ENCODE measurements at regions not wholly inside any gene's neighbourhood (a gene's known extent, or its start where the extent isn't known, plus 50 kb on each side); places are given as distances from the start of the nearest gene placed in this dataset.

DNA sequence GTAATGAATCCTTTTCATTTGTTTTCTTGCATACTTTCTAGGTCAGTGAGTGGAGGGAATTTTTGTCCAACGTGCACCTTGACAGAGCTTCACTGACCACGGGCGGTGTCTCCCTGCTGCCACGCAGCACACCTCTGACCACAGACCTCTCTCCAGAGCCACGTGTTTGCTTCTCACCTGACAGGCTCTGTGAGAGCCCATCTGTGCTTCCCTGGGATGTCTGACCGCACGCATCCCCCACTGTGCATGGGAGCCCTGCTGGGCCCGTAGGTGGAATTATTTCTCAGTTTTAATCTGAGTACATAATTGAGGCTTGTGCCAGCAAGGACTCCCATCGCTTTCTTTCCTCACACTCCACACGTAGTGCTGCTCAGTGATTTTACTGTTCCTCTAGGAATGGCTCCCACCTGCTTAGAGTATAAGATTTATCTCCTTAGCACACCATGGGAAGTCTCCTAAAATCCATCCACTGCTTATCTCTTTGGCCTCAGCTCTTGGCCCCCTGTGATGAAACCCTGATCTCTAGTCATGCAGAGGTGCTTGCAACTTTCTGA, 482.6 kb downstream of the TSN start:
- ATAC-seq, result no peak

DNA sequence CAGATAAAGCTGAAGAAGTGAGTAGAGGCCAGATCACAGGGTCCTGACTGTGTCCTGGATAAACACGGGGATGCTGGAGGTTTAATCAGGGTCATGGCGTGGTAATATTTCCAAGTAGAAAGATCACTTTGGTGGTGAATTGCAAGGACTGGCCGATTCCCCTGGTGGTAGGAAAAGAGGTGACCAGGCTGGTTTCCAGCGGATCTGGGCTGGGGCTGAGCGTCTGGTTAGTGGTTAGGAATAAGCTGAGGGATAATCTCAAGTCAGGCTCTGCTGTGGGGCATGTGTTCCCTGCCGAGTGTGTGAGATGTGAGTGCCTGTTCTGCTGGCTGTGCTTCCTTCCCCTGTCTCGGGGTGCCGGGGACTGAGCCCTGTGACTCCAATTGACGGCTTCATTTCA, 484.0 kb downstream of the TSN start:
- no peak for ATAC-seq

DNA sequence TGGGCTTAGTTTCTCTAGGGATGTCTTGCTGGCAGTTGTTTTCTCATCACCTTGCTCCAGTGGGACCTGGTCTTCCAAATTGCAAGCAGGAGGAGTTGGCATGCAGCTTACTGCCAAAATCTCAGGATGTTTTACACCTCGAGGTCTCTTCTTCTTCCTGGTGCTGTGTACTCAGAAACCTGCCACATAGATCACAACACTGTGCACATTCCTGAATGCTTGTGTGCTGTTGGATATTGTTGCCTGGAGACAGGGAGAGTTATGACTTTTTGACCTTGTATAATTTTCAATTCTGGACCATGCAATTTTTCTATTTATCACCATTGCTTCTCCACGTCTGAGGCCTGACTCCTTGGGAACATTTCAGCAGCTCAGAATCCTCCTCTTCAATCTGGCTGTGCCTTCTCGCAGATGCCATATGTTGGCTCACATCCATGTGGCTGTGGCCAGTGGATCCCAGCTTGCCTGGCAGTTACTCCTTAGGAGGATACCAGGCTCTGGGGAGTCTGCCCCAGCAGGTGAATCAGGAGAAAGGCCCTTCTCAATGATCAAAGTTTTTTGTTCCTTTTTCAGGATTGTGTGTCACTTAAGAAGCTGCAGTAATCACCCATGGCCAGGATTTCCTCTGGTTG, 489.3 kb downstream of the TSN start:
- ATAC-seq, result no peak

DNA sequence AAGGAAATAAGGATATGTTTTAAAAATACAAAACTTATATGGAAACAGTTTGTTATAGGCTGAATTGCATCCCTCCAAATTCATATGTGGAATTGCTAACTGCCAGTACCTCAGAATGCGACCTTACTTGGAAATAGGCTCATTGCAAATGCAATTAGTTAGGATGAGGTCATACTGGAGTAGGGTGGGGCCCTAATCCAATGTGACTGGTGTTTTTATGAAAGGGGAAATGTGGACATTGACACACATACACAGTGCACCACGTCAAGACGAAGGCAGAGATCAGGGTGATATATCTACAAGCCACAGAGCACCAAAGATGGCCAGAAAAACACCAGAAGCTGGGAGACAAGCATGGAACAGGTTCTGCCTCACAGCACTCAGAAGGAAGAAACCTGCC, 494.2 kb downstream of the TSN start:
- ATAC-seq, result no peak

DNA sequence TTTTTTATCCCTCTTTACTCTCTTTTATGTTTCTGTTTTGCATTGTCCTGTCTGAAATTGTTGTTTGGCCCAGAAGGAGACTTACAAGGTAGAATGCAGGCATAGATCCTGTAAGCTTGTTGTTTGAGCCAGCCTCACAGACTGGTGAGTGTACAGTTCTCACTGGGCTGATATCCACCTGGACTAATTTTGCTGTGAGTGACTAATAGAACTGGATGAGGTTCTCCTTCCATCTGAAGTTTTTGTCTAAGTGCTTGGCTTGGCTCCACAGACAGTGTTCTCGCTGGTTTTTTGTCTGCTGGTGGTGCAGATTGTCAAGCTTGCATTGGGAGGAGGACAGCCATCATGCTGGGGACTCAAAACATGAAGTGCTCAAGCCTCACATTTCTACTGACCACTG, 495.7 kb downstream of the TSN start:
- ATAC-seq, result no peak

DNA sequence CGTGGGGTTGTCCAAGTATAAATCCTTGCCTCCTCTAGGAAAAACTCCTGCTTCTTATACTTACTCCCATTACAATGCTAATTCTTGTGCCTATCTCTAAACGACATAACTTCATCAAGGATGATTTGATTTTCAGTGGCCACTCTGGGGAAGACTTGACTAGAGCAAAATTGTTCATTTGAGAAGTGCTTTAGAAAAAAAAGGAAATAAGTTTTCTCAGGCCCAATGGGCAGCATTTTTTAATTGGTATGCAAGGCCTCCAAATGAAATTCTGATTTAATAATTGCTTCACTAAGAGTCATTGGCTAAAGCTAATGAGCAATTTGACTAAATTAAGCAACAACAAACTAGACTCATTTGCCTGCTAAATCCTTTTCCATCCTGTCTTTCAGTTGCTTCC, 496.1 kb downstream of the TSN start:
- ATAC-seq, result no peak

DNA sequence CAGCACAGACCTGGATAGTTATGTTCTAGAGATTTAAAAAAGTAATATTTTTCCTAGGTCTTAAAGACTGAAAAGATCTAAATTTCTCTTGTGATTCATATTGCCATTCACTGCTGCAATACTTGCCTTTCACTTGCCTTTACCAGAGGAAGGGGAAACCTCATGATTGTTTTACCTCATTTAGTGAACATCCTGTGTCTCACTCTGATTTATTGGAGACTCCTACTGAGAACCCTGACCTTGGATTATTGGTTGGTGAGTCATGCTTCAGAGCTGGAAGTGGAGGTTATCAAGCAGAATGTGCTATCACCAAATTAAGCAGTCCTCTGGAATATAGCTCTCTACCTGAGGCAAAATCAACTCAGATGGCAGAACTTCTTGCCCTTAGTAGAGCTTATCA, 500.5 kb downstream of the TSN start:
- ATAC-seq, result no peak

DNA sequence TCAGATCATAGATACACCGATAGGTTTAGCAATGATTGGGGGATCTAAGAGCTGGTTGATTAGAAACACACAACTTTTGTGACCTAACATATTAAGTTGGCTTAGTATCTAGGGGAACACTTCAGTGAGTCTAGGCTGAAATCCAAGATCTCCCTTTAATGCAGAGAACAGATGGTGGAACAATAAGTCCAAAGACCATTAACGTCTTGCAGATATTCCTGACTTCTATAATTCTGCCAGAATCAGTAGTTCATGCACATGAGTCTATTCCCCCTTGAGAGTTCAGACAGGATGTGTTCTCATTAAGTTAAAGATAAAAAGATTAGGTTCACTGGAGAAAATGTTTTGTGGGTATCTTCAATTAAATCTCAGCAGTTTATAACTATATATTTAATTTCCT, 506.5 kb downstream of the TSN start:
- ATAC-seq, result no peak

DNA sequence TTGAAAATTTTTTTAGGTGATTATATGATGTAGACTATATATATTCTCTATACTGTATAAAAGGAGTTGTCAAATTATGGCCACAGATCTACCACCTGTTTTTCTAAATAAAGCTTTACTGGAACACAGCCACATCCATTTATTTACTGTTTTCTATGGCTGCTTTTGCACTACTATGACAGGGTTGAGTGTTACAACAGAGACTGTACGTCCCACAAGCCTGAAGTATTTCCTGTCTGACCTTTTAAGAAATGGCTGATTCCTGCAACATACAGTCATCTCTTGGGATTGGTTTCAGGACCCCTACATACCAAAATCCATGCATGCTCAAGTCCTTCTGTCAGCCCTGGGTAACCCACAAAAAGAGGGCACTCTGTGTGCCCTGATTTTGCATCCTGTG, 508.3 kb downstream of the TSN start:
- ATAC-seq, result no peak

DNA sequence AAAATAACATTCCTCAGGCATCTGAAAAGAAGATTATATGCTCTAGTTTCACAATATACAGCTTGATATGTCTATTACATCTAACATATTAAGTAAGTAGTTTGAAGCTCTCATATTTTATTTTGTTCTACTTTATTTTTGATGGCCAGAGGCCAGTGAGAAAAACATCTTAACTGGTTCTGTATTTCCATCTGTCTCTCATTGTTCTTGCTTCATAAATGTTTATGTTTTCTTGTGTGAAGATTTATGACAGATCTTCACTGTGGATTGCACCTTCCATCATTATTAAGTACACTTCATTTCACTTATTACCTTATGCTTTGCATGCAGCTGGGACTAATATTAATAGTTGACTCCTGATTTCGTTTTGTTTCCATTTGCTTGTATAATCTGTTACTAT, 511.2 kb downstream of the TSN start:
- no peak for ATAC-seq

DNA sequence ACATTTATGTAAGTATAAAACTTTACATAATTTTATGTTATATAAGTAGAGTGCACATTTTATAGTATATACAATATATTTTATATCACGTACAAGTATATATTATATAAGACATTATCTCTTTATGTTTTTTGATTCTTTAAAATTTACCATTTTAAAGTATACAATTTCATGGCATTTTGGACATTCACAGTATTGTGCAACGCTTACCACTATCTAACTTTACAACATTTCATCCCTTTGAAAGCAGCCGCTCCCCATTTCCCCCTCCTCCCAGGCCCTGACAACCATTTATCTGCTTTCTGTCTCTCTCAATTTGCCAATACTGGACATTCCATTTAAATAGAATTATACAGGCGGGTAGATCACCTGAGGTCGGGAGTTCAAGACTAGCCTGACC, 512.5 kb downstream of the TSN start:
- ATAC-seq, result no peak

DNA sequence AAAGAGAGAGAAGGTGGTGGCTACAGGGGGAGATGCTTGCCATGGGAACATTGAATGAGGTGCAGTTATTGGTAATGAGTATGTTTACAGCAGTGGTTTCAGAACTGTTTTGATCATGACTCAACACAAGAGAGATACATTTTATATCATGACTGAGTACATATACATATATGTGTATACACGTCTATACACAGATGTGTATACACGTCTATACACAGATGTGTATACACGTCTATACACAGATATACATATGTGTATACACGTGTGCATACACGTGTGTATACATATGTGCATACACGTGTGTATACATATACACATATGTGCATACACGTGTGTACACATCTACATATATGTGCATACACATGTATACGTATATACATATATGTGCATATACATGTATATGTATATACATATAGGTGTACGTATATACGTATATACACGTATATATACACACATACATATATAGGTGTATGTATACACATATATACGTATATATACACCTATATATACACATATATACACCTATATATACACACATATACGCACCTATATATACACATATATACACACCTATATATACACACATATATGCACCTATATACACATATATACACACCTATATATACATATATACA, 518.5 kb downstream of the TSN start:
- no peak for ATAC-seq

DNA sequence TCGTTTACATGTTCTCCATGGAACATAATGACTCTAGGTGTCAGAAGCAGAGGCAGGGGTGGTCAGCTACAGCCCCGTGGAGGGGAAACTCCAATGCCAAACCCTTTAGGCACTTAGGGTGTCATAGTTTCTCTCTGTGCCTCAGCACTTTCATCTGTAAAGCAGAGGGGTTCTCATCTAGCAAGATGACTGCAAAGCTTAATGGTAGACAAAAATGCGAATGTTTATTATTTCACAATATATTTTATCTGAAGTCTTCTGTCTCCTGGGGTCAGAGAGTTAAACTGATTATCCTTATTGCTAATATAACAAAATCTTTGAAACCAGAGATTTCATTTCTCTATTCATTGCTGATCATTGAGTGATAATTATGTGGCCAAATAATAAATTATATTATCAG, 522.5 kb downstream of the TSN start:
- ATAC-seq, result no peak

DNA sequence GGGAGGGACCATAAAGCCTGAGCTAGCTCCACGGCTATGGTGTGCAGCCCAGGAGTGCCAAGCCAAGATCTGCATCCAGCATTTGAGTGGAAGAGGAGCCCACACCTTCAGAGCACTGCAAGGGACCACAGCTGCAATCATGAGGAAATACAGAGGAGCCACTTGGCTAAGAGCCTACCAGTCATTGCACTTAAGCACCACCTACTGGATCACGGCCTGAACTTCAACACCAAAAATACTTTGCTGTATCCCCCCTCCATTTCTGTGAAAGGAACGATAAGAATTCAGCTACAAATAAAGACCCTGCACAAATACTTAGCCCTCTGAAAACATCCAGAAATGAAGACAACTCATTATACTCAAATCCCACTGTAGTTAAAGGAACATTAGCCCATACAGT, 545.3 kb downstream of the TSN start:
- no peak for ATAC-seq

DNA sequence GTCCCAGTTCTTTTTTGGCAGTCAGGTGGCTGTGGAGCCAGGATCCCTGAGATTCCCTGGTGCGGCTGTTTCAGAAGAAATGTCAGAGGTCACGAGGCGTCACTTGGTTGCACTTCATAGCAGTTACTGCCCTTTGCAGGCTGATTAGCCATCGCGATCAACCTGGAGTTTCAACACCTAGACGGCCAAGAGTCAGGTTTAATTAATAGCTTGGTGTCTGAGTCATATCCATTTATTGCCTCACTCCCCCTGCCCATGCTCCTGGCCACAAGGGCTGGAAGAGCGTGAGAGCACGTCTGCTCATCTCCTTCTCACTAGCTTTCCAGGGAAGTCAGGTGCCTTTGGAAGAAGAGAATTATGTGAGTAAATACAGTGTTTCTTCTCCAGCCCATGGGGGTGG, 552.3 kb downstream of the TSN start:
- ATAC-seq, result no peak

DNA sequence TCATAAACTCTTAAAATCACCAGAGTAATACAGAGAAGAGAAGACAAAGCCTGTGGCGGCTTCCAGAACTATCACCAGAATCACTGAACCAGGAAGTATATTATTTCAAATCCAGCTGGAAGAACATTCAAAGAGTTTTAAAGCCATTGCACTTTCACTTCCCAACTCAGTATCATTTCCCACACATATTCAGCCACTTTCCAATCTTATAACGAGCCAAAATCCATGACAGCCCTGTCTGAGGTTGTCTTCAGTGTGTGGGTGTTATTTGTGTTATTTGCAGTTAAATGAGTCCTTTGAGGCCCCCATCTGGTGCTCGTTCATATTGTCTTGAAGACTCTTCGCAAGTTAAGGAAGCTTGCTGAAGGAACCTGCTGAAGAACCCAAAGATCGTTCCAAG, 559.9 kb downstream of the TSN start:
- no peak for ATAC-seq

DNA sequence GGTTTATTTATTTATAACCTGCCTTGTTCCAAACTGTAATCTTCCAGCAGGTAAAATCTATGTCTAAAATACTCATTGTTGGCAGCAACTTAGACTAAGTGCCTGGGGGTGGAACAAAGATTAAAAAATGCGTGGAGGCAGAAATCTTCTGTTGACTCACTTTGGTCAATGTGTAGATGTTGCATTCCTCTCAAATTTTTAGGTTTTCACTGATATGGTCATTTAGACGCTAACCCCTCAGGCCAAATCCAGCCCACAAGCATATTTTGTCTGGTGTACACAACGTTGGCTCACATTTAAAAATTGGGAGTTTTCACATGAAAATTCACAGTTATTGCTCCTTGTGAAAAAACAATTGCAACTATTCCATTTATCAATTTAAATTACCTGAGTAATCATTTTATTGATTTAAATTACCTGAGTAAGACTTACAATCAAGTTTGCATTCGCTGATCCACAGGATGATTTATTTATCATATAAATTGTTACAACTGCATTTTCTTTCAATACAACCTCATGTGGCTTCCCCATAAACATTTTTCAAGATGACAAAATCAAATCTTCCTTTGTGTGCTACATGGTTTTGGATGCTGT, 564.2 kb downstream of the TSN start:
- no peak for ATAC-seq

DNA sequence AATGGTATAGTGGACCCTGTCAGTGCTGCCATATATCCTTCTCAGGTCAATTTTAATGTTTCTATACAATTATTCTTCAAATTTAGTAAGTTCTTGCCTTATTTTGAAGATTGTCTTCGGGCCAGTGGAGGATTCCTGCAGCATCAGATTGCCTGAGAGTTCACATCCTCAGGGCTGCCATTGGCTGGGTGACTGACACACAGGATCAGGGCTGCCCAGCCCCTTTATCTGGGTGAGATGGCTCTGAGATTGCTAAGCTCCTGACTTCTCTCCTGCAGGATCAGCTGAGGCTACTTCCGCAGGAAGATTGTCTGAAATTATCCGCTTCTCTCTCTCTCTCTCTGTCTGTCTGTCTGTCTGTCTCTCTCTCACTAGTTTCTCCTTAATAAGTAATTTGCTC, 567.4 kb downstream of the TSN start:
- ATAC-seq, result no peak

DNA sequence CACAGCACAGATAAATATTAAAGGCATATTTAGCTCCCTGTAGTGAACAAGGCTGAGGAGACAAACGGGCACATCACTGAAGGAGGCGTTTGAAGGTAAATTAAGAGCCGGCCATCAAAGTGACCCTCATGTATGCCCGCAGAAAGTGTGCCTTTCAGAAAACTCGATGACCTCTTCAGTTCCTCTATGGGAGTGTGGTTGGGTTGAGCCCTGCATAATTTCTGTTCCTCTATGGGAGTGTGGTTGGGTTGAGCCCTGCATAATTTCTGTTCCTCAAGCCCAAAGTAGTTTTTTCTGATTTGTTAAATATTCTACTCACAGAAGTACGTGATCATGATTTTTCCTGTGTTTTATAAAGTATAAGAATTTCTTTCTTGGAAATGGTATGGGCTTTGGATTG, 568.5 kb downstream of the TSN start:
- no peak for ATAC-seq

DNA sequence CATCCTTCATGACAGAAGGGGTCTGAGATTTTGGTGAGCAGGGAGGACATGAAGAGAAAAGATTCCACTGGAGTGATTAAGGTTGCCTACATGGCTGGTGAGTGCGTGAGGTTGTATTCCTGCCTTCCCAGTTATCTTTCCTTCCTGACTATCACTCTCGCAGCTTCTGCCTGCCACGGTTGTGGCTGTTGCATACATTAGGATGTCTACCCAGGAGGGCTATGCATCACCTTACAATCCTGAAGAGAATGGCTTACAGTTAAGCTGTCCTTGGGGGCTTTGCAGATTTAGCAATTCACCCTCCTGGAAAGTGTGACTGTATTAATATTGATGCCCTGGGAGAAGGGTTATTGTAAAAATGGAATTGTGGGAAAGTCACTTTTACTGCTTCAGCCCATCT, 571.0 kb downstream of the TSN start:
- no peak for ATAC-seq

DNA sequence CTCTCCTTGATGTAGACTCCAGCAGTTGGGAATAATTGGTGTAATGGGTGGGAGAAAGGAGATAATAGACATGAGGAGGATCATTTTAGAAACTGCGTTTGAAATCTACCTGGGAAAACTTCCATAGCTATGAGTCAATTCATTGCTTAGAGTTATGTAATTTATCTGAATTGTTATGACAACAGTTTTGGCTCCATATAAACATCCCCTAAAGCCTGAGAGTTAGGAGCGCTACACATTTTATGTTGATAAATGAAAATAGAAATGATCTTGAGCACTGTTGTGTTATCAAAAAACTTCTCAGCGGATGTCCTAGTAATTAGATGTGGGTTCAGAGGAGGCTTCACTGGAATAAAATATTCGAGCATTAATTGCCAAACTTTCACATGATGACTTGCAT, 573.4 kb downstream of the TSN start:
- ATAC-seq, result no peak

DNA sequence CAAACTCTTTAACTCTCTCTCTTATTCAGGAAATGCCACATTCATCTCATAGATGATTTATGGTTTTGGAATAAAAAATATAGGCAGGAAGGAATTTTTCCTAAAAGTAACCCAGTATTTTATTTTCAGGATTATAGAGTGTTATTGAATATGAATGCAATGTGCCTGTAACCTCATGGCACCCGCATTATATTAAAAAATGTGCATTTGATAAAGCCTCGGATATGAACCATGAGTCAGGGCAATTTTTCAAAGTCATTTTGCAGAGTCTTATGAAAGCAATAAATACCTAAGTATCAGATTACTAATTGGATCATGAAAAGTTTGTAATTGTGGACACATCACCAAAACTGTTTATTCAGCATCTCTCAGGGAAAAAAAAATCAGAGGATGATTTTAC, 573.8 kb downstream of the TSN start:
- ATAC-seq, result no peak

DNA sequence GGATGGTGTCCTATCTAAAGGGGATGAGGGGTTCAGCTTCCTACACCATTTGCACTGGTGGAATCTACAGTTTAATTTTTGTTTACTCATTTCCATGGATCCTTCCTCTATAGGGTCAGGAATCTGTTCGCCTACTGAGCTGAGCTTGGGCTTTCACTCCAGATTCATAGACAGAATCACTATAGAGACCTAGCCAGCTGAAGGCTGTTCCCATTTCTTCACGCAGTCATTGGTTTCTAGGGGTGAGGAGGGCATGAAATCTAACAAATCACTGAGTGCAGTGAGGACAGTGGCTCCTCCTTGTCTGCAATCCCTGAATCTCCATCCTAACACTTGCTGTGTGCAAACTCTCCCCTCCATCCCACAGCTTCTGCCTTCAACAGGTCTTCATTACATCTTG, 578.5 kb downstream of the TSN start:
- no peak for ATAC-seq

DNA sequence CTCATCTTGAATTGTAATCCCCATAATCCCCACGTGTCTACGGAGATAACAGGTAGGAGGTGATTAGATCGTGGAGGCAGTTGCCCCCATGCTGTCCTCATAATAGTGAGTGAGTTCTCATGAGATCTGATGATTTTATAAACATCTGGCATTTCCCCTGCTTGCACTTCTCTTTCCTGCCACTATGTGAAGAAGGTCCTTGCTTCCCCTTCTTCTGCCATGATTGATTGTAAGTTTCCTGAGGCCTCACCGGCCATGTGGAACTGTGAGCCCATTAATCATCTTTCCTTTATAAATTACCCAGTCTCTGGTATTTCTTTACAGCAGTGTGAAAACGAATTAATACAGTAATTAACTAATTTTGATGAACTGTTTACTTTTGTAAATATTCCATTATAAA, 582.5 kb downstream of the TSN start:
- no peak for ATAC-seq

DNA sequence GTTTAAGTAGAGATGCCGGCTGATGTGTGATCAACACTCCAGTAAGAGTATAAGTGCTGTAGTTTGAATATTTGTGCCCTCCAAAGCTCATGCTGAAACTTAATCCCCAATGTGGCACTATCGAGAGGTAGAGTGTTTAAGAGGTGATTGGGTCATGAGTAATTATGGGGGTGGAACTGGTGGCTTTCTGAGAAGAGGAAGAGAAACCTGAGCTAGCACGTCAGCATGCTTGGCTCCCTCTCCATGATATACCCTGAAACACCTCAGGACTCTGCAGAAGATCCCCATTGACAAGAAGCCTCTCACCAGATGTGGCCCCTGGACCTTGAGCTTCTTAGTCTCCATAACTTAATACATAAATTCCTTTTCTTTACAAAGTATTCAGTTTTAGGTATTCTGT, 584.8 kb downstream of the TSN start:
- no peak for ATAC-seq

All from esophagus mucosa (tissue), 1 donor.